22Rv1 (cell line): ENCODE measurements at regions not wholly inside any gene's neighbourhood (a gene's known extent, or its start where the extent isn't known, plus 50 kb on each side); places are given as distances from the start of the nearest gene placed in this dataset.

ENCODE experiments used
- H3K27ac ChIP-seq: fragments of 450-650 bp; 2 replicates; pipeline ENCODE4 v1.5.1; 2017
- ZFX ChIP-seq: fragments of 450-650 bp; IDR thresholded peaks from 2 replicates; pipeline ENCODE4 v1.6.1; 2017; ENCODE audit warnings: antibody characterized with exemption, borderline replicate concordance
- TF ChIP-seq, protein P1 (sequence below): fragments of 450-650 bp; IDR thresholded peaks from 2 replicates; pipeline ENCODE4 v1.5.1; 2017; ENCODE audit warnings: mild to moderate bottlenecking

DNA sequence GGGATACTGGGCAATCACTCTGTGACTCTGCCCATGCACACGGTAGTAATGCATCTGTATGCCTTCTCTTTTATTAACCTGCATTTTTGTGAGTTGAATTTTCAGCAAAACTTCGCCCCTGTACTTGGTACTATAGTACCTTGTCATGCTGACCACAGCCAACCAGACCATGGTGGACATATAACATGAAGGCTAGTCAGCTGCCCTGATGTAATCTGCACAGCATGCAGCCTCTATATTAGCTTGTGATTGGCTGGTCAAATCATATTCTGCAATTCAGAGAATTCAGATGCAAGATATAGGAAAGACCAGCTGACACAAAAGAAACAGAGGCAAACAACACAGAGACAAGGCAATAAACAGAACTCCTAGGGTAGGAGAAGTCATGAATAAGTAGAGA is 200.9 kb upstream of the JARID2 start:
- H3K27ac ChIP-seq = no peak overlapping the region
- no peak for TF ChIP-seq ZFX
- TF ChIP-seq, protein P1, sequence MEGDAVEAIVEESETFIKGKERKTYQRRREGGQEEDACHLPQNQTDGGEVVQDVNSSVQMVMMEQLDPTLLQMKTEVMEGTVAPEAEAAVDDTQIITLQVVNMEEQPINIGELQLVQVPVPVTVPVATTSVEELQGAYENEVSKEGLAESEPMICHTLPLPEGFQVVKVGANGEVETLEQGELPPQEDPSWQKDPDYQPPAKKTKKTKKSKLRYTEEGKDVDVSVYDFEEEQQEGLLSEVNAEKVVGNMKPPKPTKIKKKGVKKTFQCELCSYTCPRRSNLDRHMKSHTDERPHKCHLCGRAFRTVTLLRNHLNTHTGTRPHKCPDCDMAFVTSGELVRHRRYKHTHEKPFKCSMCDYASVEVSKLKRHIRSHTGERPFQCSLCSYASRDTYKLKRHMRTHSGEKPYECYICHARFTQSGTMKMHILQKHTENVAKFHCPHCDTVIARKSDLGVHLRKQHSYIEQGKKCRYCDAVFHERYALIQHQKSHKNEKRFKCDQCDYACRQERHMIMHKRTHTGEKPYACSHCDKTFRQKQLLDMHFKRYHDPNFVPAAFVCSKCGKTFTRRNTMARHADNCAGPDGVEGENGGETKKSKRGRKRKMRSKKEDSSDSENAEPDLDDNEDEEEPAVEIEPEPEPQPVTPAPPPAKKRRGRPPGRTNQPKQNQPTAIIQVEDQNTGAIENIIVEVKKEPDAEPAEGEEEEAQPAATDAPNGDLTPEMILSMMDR = no peak

DNA sequence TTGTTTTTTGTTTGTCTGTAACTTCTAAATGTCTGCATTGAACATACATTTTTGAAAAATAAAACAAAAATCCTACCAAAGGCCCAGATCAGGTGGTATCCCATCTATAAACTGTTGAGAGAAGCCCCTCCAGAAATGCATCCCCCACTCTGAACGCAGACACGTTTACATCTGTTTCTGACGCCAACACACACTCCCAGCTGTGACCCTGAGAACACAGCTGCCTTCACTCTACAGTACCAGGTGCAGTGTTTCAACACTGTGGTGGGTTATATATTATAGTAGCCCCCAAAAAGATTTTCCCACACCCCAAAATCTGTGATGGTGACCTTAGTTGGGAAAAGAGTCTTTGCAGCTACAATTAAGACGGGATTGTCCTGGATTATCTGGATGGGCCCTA is 199.1 kb upstream of the JARID2 start:
- TF ChIP-seq, protein P1 = no peak
- TF ChIP-seq ZFX = no peak
- no peak overlapping the region for H3K27ac ChIP-seq

DNA sequence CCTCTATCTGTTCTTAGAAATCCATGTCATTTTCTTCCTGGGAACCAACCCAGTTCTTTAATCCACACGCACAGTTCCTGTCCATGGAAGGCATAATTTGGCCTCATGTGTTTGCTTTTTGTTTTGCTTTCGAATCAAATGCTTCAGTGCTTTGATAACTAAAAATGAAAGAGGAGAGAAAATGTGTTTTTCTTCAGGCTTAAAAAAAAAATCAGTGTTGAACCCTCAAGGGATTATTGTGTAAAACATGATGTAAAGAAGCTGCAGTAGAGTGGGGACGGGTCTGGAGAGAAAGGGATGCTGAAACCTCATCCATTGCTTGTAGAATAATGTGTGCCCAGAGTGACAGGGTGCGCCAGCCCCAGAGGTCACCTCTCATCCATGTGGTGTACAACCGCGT is 197.5 kb upstream of the JARID2 start:
- H3K27ac ChIP-seq = no peak overlapping the region
- TF ChIP-seq, protein P1 = no peak
- TF ChIP-seq ZFX = no peak

GRCh38 chr6:15058200-15059061 is 187.4 kb upstream of the JARID2 start:
- no peak overlapping the region for H3K27ac ChIP-seq
- TF ChIP-seq, protein P1 = no peak
- TF ChIP-seq ZFX = no peak

- TF ChIP-seq, protein P1 = no peak
- no peak for TF ChIP-seq ZFX
- H3K27ac ChIP-seq = no peak overlapping the region
Measured at GRCh38 chr6:15061180-15061641, 184.7 kb upstream of the JARID2 start.

GRCh38 chr6:15061908-15062515 is 183.9 kb upstream of the JARID2 start:
- no peak overlapping the region for H3K27ac ChIP-seq
- no peak for TF ChIP-seq ZFX
- TF ChIP-seq, protein P1 = no peak
